Transverse colon (tissue), 4 donors: ENCODE measurements at regions not wholly inside any gene's neighbourhood (a gene's known extent, or its start where the extent isn't known, plus 50 kb on each side); places are given as distances from the start of the nearest gene placed in this dataset.

Source experiments
- CTCF ChIP-seq, 5 experiments: fragments of 200-600 bp in 3 of 5; fragments of 450-650 bp in 2 of 5; sonication (generic) in 3 of 5; IDR thresholded peaks; 1 replicate in 2 of 5; 2 replicates in 3 of 5; pipeline ENCODE4 v1.5.1; 2016 to 2017; ENCODE audit warnings: antibody characterized with exemption in 5 of 5, inconsistent platforms in 3 of 5, mild to moderate bottlenecking in 2 of 5, moderate library complexity in 1 of 5
- EP300 ChIP-seq: sonication (generic); formaldehyde crosslinking; IDR thresholded peaks from one replicate; pipeline ENCODE4 v1.6.1; 2017; ENCODE audit warnings: antibody characterized with exemption, low read depth
- POLR2A ChIP-seq: fragments of 450-650 bp; IDR thresholded peaks from one replicate; pipeline ENCODE4 v1.6.1; 2016; ENCODE audit warnings: antibody characterized with exemption, mild to moderate bottlenecking, moderate library complexity
- POLR2AphosphoS5 ChIP-seq, 3 donors: sonication (generic); formaldehyde crosslinking; IDR thresholded peaks; one replicate each; pipeline ENCODE4 v1.6.1; 2016; ENCODE audit warnings: antibody characterized with exemption in 3 of 3

- TF ChIP-seq CTCF (IDR thresholded peaks at IDR 0.05) (no peak), EP300 (no peak), POLR2A (no peak), POLR2AphosphoS5 (IDR thresholded peaks at IDR 0.05) (no peak)
Observed at GRCh38 chr5:110359221-110359620, 367.2 kb downstream of the TMEM232 start.
